GM19328 (cell line): ENCODE measurements at regions not wholly inside any gene's neighbourhood (a gene's known extent, or its start where the extent isn't known, plus 50 kb on each side); places are given as distances from the start of the nearest gene placed in this dataset.

Experiments
- ATAC-seq: cut with Tn5 transposase; IDR thresholded peaks from one replicate; pipeline ENCODE4 v1.9.1; 2021; ENCODE audit warnings: mild to moderate bottlenecking, moderate library complexity; ENCODE audit not compliant: unreplicated experiment

DNA sequence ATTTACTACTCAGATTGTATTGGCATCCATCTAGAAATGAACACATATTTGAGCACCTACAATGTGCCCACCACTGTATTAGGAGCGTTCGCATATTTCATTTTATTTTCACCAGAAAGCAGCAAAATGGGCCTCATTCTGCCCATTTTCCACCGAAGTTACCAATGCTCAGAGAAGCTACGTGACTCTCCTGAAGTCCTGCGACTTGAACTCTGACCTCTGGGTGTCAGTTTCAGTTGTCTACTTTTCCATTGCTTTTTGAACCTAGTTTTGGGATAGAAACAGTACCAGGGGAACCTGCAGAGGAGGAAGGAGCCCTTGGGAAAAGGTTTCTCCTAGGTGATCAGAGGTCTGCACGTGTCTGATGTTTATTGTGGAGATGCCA lies 139.1 kb upstream of the SDK2 start:
- ATAC-seq = no peak

DNA sequence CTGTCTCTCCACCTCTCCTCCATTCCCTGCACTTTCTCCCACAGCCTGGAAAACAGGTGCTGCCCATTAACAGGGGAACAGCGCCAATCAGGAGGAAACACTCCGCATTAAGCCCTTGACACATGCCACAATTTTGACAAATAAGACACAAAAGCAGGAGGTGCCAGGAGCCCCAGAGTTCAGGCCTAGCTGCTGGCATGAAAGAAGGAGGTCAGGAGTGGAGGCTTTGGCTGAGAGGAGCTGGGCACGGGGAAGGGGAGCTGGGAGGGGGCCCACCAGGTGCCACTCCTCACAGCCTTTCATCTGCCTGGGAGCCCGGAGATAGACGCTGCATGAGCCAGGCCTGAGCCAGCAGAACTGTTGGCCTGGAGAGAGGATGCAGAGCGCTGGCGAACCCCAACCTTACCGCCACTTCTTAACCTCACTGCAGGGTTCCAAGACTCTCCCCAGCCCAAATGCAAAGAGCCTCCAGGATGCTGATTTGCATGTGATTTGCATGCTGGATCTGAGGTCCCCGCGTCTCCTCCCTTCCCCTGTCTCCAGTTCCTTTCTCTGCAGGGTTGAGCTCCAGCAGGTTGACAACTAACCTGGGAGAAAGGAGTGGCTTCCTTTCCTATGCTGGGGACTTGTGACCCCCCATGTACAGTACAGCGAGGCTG lies 139.8 kb upstream of the SDK2 start:
- ATAC-seq = no peak

DNA sequence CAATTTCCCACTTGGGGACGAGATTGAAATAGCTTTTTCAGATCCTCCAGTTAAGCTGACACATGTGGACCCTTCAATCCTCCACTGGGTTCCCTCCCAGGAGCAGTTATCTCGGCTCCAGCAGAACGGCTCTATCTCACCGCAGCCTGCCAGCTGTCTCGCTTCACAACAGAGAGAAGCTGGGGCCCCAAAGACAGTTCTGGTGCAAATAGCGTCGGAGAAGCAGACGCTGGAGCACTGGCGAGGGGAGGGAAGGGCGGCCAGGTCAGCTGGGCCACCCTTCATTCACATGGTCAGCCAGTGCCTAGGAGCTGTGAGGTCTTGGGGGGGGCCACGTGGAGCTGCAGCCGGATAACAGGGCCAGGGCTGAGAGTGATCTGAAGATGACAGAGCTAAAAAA lies 141.3 kb upstream of the SDK2 start:
- no peak for ATAC-seq

DNA sequence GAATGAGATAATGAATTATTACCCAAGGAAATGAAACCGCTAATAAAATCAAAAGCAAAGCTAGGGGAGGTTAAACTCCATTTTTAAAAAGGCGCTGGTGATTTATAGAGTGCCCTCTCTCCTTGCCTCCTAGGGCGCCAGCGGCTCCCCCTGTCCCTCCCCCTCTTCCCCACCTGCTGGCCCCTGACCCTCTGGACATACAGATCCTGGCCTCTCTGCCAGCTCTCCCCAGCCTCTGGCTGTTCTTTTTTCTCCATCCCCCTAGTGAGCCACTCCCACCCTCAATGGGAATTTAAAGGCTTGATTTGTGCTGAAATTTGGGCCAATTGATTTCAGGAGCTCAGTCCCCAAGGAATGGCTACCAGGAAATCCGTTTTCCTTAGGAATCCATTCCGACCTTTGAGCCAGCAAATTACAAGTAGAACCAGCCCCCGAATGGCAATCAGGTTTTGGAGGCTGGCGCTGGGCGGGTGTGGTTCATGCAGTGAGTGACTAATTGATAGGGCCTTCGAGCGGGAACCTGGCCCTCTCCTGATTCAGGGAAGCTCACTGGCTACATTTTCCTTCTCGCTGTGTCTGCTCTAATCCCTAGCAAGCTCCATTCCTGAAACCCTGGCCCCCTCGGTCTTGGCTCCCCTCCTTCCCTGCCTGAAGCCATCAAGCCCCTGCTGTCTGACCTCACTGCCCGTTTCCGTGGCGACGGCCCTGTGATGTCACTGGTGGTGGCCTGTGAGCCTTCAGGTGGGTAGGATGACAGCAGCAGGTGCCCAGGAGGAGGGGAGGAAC lies 141.9 kb upstream of the SDK2 start:
- ATAC-seq = no peak

DNA sequence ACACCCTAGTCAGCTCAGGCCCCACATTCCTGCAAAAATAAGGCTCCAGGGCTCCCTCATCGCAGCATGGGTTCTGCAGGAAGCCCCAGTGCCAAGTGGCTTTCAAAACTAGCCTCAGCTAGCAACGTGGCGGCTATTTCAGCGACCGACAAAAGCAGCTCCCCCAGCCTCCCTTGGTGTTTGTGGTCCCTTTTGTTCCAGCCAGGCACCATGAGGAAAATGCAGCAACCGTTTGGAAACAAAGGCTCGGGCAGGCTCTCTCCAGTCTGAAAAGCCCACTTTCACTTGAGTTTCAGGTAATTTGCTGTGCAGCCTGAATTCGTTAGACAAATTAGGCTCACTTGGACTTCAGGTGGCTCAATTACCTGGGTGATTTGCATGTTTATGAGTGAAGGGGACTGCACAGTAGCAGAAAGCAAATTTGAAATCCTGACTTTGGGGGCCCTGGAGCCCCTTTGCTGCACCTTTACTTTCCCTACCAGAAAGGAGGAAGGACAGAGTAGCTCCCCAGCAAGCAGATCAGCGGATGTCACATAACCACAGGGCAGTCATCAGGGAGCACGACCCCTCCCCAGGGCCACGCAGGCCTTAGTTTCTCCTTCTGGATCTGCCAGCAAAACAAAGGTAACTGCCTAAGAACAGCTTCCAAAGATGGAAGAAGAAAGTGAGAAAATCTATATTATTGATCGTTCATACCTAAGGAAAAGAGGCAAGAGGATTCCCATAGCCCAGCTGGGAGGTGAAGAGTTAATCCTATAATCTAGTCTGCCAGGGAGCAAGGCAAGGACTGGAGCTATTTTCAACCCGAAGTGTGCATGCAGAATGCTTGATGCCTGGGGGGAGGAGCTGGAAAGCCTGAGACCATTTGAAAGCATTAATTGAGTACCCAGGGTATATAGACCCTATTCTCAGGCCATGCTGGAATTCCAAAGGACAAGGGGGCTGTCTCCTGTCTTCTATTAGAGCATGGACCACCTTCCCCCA lies 143.1 kb upstream of the SDK2 start:
- ATAC-seq = no peak

DNA sequence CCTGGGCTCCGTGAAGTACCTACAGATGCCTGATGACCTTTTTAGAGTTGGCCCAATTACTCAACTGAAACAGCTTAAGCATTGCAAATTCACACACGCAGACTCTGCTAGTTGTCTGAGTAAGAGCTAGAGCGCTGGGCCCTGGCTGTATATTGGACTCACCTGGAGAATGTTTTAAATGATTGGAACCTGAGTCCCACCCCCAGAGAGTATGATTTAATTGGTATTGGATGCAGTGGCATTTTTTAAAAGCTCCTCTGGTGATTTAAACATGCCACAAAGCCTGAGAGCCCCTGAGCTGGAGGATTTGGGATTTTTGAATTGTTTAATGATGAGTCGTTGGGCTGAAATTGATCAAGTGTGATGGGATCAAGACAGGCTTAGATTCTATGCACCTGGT lies 143.9 kb upstream of the SDK2 start:
- no peak for ATAC-seq

DNA sequence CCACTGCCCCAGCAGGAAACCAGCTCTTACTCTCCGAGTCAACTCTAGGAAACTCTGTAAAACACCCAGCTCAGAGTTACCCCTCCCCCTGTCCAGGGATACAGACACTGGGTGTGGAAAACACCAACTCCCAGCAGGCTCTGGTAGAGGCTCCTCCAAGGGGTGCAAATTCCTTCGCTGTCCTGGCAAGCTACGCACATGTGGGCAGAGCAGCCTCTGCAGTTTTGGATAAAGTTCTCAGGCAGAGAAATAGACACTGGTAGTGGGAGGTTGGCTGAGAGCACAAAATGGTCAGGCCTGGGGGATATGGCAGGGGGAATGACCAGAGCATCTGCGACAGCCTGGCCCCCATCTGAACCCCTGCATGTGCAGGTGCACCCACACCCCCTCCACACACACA lies 146.9 kb upstream of the SDK2 start:
- ATAC-seq = no peak

DNA sequence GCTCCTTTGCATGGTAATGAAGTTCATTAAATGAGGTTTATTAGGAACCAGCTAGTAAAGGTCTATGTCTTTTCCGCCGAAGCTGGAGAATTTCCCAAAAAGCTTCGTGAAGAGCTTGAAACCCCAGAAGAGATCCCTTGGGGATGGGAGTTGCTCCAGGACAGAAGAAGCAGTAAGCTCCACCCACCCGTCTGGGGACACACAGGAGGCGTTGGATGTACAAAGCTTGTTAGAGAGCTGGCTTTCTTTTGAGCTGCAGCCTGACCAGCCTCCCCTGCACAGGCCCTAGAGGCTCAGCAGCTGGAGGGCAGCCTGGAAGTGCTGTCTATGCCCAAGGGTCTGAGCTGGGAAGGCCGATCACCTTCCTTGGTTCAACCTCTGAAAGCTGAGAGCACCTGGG lies 147.4 kb upstream of the SDK2 start:
- no peak for ATAC-seq

DNA sequence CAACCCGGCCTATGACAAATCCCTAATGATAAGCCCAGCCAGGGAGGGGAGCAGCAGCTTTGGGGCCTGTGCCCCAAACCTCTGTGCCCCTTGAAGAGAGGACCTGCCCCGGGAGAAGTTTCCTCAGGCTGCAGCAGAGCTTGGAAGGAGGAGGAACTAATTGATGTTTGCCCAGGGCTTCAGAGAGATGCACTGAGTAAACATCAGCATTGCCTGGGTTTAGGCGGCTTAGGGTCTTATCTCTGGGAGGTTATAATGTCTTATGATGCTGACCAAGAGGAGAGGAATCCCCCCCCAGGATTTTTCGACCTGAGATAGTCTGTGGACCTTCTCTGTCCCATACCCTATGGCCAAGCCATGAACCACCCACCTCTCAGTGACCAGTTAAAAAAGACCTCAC lies 148.7 kb upstream of the SDK2 start:
- no peak for ATAC-seq

DNA sequence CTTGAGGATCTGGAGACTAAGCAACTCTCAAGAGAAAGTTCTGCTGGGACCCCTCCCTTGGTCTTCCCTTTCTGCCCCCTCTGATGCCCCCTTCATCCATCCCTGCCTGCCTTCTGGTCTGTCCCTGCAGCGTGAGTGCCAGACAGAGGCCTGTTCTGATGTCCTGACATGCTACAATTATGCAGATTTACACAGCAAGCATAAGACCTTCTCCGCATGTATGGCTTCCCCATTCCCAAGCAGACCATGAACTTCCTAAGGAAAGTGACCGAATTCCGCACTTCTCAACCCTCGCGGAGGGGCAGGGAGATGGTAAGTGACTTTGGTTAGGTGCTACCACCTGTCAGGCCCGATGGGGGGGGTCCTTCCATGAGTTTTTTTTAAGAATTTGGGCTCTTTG lies 150.1 kb upstream of the SDK2 start:
- ATAC-seq = no peak

DNA sequence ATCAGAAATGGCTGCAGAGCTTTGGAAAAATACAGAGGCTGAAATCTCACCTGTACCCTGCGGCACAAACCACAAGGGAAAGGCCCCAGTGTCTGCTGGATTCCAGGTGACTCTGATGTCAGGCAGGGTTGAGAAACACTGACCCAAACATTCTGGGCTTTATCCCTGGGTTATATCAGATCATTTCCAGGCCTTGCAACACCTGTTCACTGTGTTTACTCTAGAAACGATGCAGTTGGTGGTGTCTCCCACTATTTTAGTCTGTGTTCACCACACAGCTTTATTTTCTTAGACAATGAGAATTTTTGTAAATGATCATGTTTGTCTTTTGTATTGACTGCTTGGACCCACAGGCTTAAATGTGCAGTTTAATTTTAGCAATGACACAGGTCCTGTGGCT lies 151.5 kb upstream of the SDK2 start:
- ATAC-seq = no peak

DNA sequence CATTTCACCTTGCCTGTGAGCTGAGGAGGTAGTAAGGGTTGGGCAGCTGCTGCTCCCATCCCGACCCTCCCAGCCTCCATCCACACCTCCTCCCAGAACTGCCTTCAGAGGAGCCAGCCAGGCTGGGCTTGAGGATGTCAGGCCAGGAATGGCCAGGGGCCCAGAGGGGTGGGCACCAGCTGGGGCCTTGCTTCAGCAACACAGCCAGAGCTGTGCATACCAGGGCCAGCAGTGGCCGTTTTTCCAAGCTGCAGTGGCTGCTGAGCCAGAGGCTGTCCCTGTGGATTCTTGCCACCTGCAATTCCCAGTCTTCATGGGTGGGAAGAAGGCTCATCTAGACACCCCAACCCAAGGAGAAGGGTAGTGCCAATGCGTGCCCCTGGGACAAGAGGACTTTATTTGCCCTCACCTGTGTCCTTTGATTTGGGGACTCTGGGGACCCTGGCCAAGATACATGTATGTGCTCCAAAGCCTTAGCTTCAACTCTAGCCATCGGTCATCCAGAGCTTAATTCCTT lies 153.4 kb upstream of the SDK2 start:
- ATAC-seq = no peak

DNA sequence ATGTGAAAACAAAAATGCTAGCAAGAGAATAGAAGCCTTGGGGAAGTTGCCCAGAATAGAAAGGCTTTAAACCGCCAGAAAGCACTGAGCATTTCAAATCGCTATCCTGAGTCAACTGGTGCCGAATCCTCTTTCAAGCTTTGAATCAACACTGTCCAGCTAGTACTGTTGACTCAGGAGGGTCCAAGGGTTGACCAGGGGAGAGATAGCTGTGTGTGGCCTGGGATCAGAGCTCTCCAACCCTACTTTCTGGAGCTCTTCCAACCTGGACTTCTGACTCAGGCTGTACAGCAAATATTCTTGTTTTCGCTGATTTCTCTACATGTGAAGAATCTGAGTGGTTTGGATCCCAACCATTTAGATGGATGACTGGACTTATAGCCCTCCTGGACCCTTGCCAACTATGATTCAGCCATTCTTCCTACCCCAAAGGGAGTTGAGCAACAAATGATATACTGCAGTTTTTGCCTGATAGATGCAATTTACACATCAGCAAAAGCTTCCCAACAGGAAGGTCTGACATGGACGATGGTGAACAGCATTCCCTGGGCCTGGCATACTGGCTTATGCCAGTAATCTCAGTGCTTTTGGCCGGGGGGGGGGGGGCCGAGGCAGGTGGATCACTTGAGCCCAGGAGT lies 154.0 kb upstream of the SDK2 start:
- no peak for ATAC-seq

DNA sequence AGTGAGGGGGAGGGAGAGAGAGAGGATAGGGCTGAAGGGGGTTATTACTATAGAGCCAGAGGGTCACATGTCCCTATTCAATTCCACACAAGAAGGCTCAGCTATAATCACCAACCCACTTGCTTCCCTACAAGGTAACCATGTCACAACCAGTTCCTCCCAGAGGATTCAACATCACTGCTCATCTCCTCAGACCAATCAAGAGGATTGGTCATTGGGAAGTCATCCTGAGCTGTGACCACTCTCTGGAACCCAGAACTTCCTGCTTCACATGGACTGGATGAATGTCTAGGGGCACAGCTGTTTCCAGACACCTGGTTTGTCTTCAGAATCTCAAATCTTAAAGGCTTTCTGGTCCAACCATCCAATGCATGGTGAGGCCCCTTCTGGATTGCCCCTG lies 154.9 kb upstream of the SDK2 start:
- no peak for ATAC-seq

DNA sequence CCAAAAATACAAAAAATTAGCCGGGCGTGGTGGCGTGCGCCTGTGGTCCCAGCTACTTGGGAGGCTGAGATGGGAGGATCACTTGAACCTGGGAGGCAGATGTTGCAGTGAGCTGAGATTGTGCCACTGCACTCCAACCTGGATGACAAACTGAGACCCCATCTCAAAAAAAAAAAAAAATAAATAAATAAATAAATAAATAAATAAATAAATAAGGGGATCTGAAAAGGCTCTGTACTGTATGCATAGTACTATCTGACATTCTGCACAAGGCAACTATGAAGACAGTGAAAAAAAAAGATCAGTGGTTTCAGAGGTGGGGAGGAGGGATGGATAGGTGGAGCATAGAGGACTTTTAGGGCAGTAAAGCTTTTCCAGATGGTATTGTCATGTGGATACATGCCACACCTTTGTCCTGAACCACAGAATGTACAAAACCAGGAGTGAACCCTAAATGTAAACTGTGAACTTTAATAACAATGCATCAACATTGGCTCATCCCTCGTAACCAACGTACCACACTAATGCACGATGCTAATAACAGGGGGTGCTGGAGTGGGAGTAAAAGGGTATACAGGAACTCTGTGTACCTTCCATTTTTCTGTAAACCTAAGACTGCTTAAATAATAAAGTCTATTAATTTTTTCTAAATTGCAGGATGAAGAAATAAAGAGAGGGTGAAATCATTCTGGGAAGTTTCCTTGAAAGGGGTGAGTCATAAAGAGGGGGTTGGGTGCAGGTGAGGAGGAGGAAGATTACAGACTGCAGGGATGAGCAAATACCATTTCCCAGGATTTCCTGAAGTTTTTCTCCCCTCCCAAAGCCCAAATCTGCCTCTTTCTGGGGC lies 155.8 kb upstream of the SDK2 start:
- no peak for ATAC-seq

DNA sequence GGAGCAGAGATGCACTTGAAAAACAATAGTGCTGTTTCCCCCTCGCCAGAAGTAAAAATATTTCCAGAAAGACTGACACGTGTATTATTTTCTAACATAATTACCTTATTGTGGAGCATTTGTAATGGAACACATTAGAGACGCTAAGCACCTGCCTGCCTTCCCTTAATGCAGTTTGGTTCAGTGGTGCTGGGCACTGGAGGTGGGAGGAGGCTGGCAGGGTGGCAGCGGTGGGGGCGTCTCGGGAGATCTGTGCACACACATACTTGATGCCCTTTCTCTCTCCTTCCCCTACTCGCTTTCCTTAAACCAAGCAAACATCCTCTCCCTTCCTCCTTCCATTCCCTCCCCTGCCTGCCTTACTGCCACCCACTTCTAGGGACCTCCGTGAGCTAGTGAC lies 156.6 kb upstream of the SDK2 start:
- no peak for ATAC-seq

DNA sequence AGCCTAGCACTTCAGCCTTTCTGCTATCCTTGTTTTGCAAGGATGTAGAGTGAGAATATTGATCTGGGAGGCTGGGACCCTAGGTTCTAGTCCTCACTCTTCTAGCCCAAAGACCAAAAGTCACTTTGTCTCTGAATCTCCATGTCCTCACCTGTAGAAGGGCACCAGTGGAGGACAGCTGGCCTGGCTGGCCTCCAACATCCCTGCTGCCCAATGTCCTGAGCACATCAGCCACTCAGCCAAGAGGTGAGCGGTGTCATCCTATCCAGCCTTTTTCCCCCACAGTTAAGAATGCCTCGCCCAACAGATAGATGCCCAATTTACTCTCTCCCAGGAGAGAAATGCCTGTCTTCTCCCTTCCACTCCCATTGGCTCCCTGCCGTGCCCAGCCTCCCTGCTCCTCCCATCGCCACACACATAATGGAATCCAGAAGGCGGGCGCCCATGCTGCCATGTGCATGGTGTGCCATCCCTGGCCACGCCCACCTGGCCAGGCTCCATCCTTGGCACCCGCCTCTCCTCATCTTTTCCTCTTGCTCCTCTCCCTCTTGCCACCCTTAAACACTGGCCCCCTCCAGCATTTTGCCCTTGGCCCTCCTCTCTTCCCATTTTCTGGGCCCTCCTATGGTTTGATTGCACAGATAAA lies 157.3 kb upstream of the SDK2 start:
- ATAC-seq = no peak

DNA sequence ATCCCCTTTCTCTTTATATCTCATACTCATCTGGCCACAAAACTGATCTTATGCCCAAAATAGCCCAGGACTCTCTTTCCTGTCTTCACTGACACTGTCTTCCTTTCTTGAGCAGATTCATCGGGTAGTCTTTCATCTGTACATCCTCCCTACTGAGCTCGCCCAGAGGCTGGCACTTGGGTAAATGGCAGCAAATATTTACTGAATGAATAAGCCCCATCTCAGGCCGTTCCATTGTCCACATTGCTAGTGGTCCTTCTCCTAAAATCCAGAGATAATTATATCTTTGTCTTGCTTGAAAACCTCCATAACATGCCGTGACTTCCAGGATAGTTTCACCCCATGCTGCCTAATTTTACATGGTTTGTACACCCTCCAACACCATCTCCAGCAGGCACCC lies 158.1 kb upstream of the SDK2 start:
- ATAC-seq = no peak

DNA sequence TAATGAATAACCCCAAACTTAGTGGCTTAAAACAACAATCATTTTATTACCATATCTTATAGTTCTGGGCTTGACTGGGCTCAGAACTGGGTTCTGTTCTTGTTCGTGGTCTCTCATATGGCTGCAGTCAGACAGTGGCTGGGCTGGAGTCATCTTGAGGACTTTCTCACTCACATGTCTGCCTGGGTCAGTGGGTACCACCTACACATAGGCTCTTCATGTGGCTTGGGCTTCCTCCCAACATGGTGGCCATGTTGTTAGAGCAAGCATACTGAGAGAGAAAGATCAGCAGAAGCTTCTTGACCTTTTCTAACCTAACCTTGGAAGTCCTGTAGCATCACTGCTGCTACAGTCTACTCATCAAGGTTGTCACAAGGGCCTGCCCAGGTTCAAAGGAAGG lies 158.6 kb upstream of the SDK2 start:
- no peak for ATAC-seq
